PC-9 (cell line): ENCODE measurements at regions not wholly inside any gene's neighbourhood (a gene's known extent, or its start where the extent isn't known, plus 50 kb on each side); places are given as distances from the start of the nearest gene placed in this dataset.

ENCODE experiments used
- BruUV-seq: library from RNA; stranded (reverse); fragments of 400-500 nt; replicated peaks from 2 replicates; lab custom pipeline; 2021; lab: Mats Ljungman, UMichigan
- CTCF ChIA-PET: fragments of 300-600 bp; sonication (Branson Sonifier 250); formaldehyde crosslinking; loops from one replicate; lab custom pipeline; 2022; ENCODE audit warnings: antibody characterized with exemption; lab: Charles Lee
- POLR2A ChIA-PET: fragments of 300-600 bp; sonication (Branson Sonifier 250); formaldehyde crosslinking; loops from one replicate; lab custom pipeline; 2022; ENCODE audit warnings: antibody characterized with exemption; ENCODE audit not compliant: unreplicated experiment; lab: Charles Lee
- DNase-seq, 2 experiments: peaks; one replicate each; pipeline versions ENCODE4 v3.0.0 to v3.0.0-alpha.2; 2015 to 2022; ENCODE audit warnings: mixed read lengths in 1 of 2
- H2AFZ ChIP-seq: fragments of 200-600 bp; sonication (generic); 2 replicates; pipeline ENCODE4 v1.8.1; 2017; ENCODE audit warnings: antibody characterized with exemption
- H3F3A ChIP-seq: fragments of 200-600 bp; sonication (generic); 2 replicates; pipeline ENCODE4 v1.8.1; 2017; ENCODE audit warnings: antibody characterized with exemption, mild to moderate bottlenecking, low read depth; ENCODE audit not compliant: insufficient read depth
- H3K27ac ChIP-seq: fragments of 200-600 bp; sonication (generic); 2 replicates; pipeline ENCODE4 v1.6.1; 2016; ENCODE audit warnings: mixed run types
- H3K27me3 ChIP-seq: fragments of 200-600 bp; sonication (generic); 2 replicates; pipeline ENCODE4 v1.6.1; 2016; ENCODE audit warnings: low read depth, mixed run types; ENCODE audit not compliant: insufficient read depth
- H3K36me3 ChIP-seq: fragments of 200-600 bp; sonication (generic); 2 replicates; pipeline ENCODE4 v1.6.1; 2016; ENCODE audit warnings: low read depth, mixed run types
- H3K4me1 ChIP-seq: fragments of 200-600 bp; sonication (generic); replicated peaks from 2 replicates; pipeline ENCODE4 v1.6.1; 2016; ENCODE audit warnings: mixed run types; ENCODE audit not compliant: insufficient read depth
- H3K4me2 ChIP-seq: fragments of 200-600 bp; sonication (generic); 2 replicates; pipeline ENCODE4 v1.6.1; 2017; ENCODE audit warnings: mixed run types
- H3K4me3 ChIP-seq: fragments of 200-600 bp; sonication (generic); 2 replicates; pipeline ENCODE4 v1.6.1; 2016; ENCODE audit warnings: mixed run types
- H3K79me2 ChIP-seq: fragments of 200-600 bp; sonication (generic); 2 replicates; pipeline ENCODE4 v1.6.1; 2017; ENCODE audit warnings: low read depth, mixed run types
- H3K9me2 ChIP-seq: fragments of 200-600 bp; sonication (generic); 2 replicates; pipeline ENCODE4 v1.8.1; 2017; ENCODE audit warnings: mild to moderate bottlenecking; ENCODE audit not compliant: insufficient read depth
- H3K9me3 ChIP-seq: fragments of 200-600 bp; sonication (generic); 2 replicates; pipeline ENCODE4 v1.8.1; 2016; ENCODE audit warnings: low read depth; ENCODE audit not compliant: insufficient read depth
- H4K20me1 ChIP-seq: fragments of 200-600 bp; sonication (generic); 2 replicates; pipeline ENCODE4 v1.8.1; 2017; ENCODE audit not compliant: insufficient read depth
- EZH2 ChIP-seq: fragments of 200-600 bp; sonication (generic); IDR thresholded peaks from 2 replicates; pipeline ENCODE4 v1.8.0; 2017; ENCODE audit warnings: antibody characterized with exemption, low read depth
- intact Hi-C: fragments of 100-400 bp; cut with micrococcal nuclease; formaldehyde crosslinking; loops from one replicate; pipeline ENCODE4 v1.10.0; 2022; ENCODE audit not compliant: unreplicated experiment
- TF ChIP-seq, protein P1 (sequence below): fragments of 200-600 bp; sonication (generic); conservative IDR thresholded peaks from 2 replicates; pipeline ENCODE4 v1.6.1; 2017; ENCODE audit warnings: mixed run types, antibody characterized with exemption, mild to moderate bottlenecking, moderate library complexity

DNA sequence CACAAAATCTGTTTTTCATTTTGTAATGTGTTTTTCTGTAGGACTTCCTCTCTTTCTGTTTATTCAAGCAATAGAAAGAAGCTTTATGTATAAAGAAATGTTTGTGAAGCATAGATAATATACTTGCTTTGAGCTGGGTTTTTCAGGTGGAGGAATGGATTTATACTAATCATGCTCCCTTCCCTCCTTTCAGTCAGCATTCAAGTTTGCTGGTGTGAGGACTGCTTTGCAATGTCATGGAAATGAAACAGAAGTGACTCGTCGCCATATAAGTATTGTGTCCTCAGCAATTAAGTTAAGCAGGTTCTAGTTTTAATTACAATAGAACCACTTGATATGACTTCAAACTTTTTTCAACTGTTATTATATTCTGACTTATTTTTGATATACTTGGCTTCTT, 1447.1 kb downstream of the PCDH19 start:
- no peak overlapping the region for H3K27ac ChIP-seq
- H2AFZ ChIP-seq = no peak overlapping the region
- H3K9me2 ChIP-seq = no peaks in the 10 kb centered on the region
- no peaks in the 10 kb centered on the region for H3K79me2 ChIP-seq
- ChIA-PET CTCF (no interaction called here), POLR2A (no interaction called here)
- no peaks in the 10 kb centered on the region for H4K20me1 ChIP-seq
- no peaks in the 10 kb centered on the region for H3F3A ChIP-seq
- intact Hi-C loops = no loop called here
- no peak overlapping the region for H3K4me2 ChIP-seq
- H3K9me3 ChIP-seq = no peaks in the 10 kb centered on the region
- no peak overlapping the region for H3K4me3 ChIP-seq
- no peaks in the 10 kb centered on the region for H3K27me3 ChIP-seq
- TF ChIP-seq, protein P1, sequence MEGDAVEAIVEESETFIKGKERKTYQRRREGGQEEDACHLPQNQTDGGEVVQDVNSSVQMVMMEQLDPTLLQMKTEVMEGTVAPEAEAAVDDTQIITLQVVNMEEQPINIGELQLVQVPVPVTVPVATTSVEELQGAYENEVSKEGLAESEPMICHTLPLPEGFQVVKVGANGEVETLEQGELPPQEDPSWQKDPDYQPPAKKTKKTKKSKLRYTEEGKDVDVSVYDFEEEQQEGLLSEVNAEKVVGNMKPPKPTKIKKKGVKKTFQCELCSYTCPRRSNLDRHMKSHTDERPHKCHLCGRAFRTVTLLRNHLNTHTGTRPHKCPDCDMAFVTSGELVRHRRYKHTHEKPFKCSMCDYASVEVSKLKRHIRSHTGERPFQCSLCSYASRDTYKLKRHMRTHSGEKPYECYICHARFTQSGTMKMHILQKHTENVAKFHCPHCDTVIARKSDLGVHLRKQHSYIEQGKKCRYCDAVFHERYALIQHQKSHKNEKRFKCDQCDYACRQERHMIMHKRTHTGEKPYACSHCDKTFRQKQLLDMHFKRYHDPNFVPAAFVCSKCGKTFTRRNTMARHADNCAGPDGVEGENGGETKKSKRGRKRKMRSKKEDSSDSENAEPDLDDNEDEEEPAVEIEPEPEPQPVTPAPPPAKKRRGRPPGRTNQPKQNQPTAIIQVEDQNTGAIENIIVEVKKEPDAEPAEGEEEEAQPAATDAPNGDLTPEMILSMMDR = no peak
- BruUV-seq = no TSS peak
- H3K4me1 ChIP-seq = no peaks in the 10 kb centered on the region
- H3K36me3 ChIP-seq = no peaks in the 10 kb centered on the region
- no peak for DNase-seq

- no peak overlapping the region for H2AFZ ChIP-seq
- ChIA-PET CTCF (no interaction called here), POLR2A (no interaction called here)
- TF ChIP-seq, protein P1 = 0 out of 2 replicates have a peak, but pooled peaks have one; percentile 15
- no peak for TF ChIP-seq EZH2
- no peaks in the 10 kb centered on the region for H3K4me1 ChIP-seq
- H3K4me2 ChIP-seq = no peak overlapping the region
- H3K36me3 ChIP-seq = no peaks in the 10 kb centered on the region
- H3K27me3 ChIP-seq = no peaks in the 10 kb centered on the region
- intact Hi-C loops = no loop called here
- no TSS peak for BruUV-seq
- H3K9me3 ChIP-seq = no peaks in the 10 kb centered on the region
- no peaks in the 10 kb centered on the region for H3F3A ChIP-seq
- no peak overlapping the region for H3K27ac ChIP-seq
- no peaks in the 10 kb centered on the region for H3K79me2 ChIP-seq
- DNase-seq = no peak
- H3K4me3 ChIP-seq = no peak overlapping the region
- H4K20me1 ChIP-seq = no peaks in the 10 kb centered on the region
- H3K9me2 ChIP-seq = no peaks in the 10 kb centered on the region
These were observed 1454.1 kb downstream of the PCDH19 start for GRCh38 chrX:98956014-98956413.

DNA sequence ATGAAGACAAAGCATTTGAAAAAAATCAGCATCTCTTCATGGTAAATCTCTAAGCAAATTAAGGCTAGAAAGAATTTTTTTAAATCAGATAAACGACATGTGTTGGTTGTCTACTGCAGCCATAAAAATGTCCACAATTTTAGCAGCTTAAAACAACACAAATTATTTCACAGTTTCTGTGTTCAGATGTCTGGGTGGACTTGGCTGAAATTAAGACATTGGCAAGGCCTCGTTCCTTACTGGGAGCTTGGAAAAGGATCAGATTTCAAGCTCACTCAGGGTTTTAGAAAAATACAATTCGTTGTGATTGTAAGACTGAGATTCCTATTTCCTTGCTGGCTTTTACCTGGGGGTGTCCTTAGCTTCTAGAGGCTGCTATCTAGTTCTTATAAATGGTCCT, 1470.6 kb downstream of the PCDH19 start:
- POLR2A ChIA-PET = no interaction called here
- no TSS peak for BruUV-seq
- TF ChIP-seq, protein P1 = no peak
- TF ChIP-seq EZH2 = no peak

More for the DNA sequence above, 1470.6 kb downstream of the PCDH19 start:
- Histone ChIP-seq H3K4me2 (no peak overlapping the region), H3K9me3 (no peaks in the 10 kb centered on the region), H3K27ac (no peak overlapping the region), H3F3A (no peaks in the 10 kb centered on the region), H3K9me2 (no peaks in the 10 kb centered on the region), H3K4me1 (no peaks in the 10 kb centered on the region), H3K27me3 (no peaks in the 10 kb centered on the region), H2AFZ (no peak overlapping the region), H3K4me3 (no peak overlapping the region), H4K20me1 (no peaks in the 10 kb centered on the region), H3K36me3 (no peaks in the 10 kb centered on the region), H3K79me2 (no peaks in the 10 kb centered on the region)
- intact Hi-C loops = no loop called here
- DNase-seq = no peak
- CTCF ChIA-PET = no interaction called here
